HepG2 (cell line): ENCODE measurements at regions not wholly inside any gene's neighbourhood (a gene's known extent, or its start where the extent isn't known, plus 50 kb on each side); places are given as distances from the start of the nearest gene placed in this dataset.

Experiments
- CBFB ChIP-seq: sonication (generic); formaldehyde crosslinking; IDR thresholded peaks from 2 replicates; pipeline ENCODE4 v1.4.0; 2020; ENCODE audit warnings: missing genetic modification reagents
- TCF7L2 ChIP-seq: IDR thresholded peaks from 2 replicates; pipeline ENCODE4 v1.6.1; 2011; ENCODE audit warnings: mild to moderate bottlenecking, low read depth, low read length, moderate library complexity
- ZNF230 ChIP-seq: sonication (generic); formaldehyde crosslinking; IDR thresholded peaks from 2 replicates; pipeline ENCODE4 v1.4.0; 2020; ENCODE audit warnings: mild to moderate bottlenecking, missing genetic modification reagents
- ZNF274 ChIP-seq: sonication (generic); formaldehyde crosslinking; IDR thresholded peaks from 2 replicates; pipeline ENCODE4 v1.5.1; 2020; ENCODE audit warnings: mild to moderate bottlenecking, missing genetic modification reagents
- ZNF362 ChIP-seq: sonication (generic); formaldehyde crosslinking; IDR thresholded peaks from 2 replicates; pipeline ENCODE4 v1.4.0; 2020; ENCODE audit warnings: missing genetic modification reagents, mild to moderate bottlenecking, borderline replicate concordance
- ZNF407 ChIP-seq: sonication (generic); formaldehyde crosslinking; IDR thresholded peaks from one replicate; pipeline ENCODE4 v1.5.1; 2020; ENCODE audit warnings: mild to moderate bottlenecking, missing genetic modification reagents; ENCODE audit errors: not compliant biosample characterization
- ZNF816 ChIP-seq: sonication (generic); formaldehyde crosslinking; IDR thresholded peaks from 2 replicates; pipeline ENCODE4 v1.8.0; 2022; ENCODE audit warnings: missing genetic modification reagents, mild to moderate bottlenecking, borderline replicate concordance

GRCh38 chr12:60052483-60052882, 456.7 kb downstream of the SLC16A7 start:
- TF ChIP-seq ZNF407 (CRISPR knock-in tag) (no peak), ZNF362 (no peak), ZNF230 (CRISPR knock-in tag) (no peak), ZNF816 (no peak), CBFB (CRISPR knock-in tag) (no peak), TCF7L2 (no peak), ZNF274 (CRISPR knock-in tag) (no peak)
